Esophagus squamous epithelium (tissue), 5 donors: ENCODE measurements at regions not wholly inside any gene's neighbourhood (a gene's known extent, or its start where the extent isn't known, plus 50 kb on each side); places are given as distances from the start of the nearest gene placed in this dataset.

Experiments used
- DNase-seq: peaks from one replicate; lab custom pipeline; 2025; lab: John Stamatoyannopoulos, UW
- H3K27ac ChIP-seq, 4 donors: fragments of 200-600 bp; sonication (generic); one replicate each; pipeline ENCODE4 v1.5.1; 2016 to 2019; ENCODE audit warnings: mild to moderate bottlenecking in 1 of 4
- H3K27me3 ChIP-seq, 4 donors: fragments of 200-600 bp; sonication (generic); 1 replicate in 3 of 4; 2 replicates in 1 of 4; pipeline versions ENCODE4 v1.5.1 to v1.6.0; 2017 to 2021; ENCODE audit warnings: antibody characterized with exemption in 1 of 4
- H3K36me3 ChIP-seq, 3 donors: fragments of 200-600 bp; sonication (generic); one replicate each; pipeline ENCODE4 v1.5.1; 2016 to 2019
- H3K4me1 ChIP-seq, 3 donors: fragments of 200-600 bp; sonication (generic); one replicate each; pipeline ENCODE4 v1.5.1; 2017 to 2019
- H3K4me3 ChIP-seq, 4 donors: fragments of 200-600 bp; sonication (generic); 1 replicate in 3 of 4; 2 replicates in 1 of 4; pipeline ENCODE4 v1.5.1; 2016 to 2019; ENCODE audit warnings: mild to moderate bottlenecking in 2 of 4, moderate library complexity in 1 of 4
- H3K9me3 ChIP-seq, 3 donors: fragments of 200-600 bp; sonication (generic); one replicate each; pipeline ENCODE4 v1.5.1; 2016 to 2019
- CTCF ChIP-seq, 6 experiments: fragments of 450-650 bp in 4 of 6; fragments of 200-600 bp in 2 of 6; sonication (generic) in 2 of 6; IDR thresholded peaks; one replicate each; pipeline ENCODE4 v1.5.1; 2016 to 2019; ENCODE audit warnings: antibody characterized with exemption in 6 of 6, mild to moderate bottlenecking in 4 of 6, moderate library complexity in 4 of 6
- POLR2A ChIP-seq, 4 donors: fragments of 450-650 bp; IDR thresholded peaks; one replicate each; pipeline ENCODE4 v1.6.1; 2017; ENCODE audit warnings: antibody characterized with exemption in 4 of 4, mild to moderate bottlenecking in 4 of 4, moderate library complexity in 3 of 4
- WGBS, 2 donors: methylation state at CpG; one replicate each; pipeline ENCODE4 v1.1.5; 2018; 5-methylcytosine and 5-hydroxymethylcytosine counted together
- intact Hi-C: fragments of 100-400 bp; cut with DNase I; formaldehyde crosslinking; loops from one replicate; pipeline ENCODE4 v1.15.0; 2022
- donor health status: DM: yes; HTN: yes; CAD: no.

GRCh38 chr4:188370777-188371176 lies 231.5 kb downstream of the TRIML1 start:
- Histone ChIP-seq H3K4me1 (peaks cover 0 to 8% (median 0%) of the 10 kb centered on the region in 3 donors), H3K4me3 (no peak overlapping the region), H3K9me3 (no peaks in the 10 kb centered on the region), H3K36me3 (no peaks in the 10 kb centered on the region), H3K27ac (no peak overlapping the region), H3K27me3 (no peaks in the 10 kb centered on the region)
- WGBS, 2 donors: 45 to 60% methylated on average over 3 of the region's 3 CpGs
- DNase-seq: no peak
- intact Hi-C loops: no loop called here
- TF ChIP-seq CTCF (IDR thresholded peaks at IDR 0.05): no peak
- no peak for TF ChIP-seq POLR2A (IDR thresholded peaks at IDR 0.05)

GRCh38 chr4:188372058-188372457 lies 232.8 kb downstream of the TRIML1 start:
- TF ChIP-seq CTCF (IDR thresholded peaks at IDR 0.05): no peak
- TF ChIP-seq POLR2A (IDR thresholded peaks at IDR 0.05): no peak
- no peak for DNase-seq
- Histone ChIP-seq H3K27ac (no peak overlapping the region), H3K4me3 (no peak overlapping the region), H3K9me3 (no peaks in the 10 kb centered on the region), H3K27me3 (no peaks in the 10 kb centered on the region), H3K36me3 (no peaks in the 10 kb centered on the region), H3K4me1 (peaks cover 0 to 8% (median 0%) of the 10 kb centered on the region in 3 donors)
- 23 to 30% methylated on average over 1 of the region's 1 CpG for WGBS, 2 donors
- intact Hi-C loops: no loop called here

- no peak overlapping the region for H3K27ac ChIP-seq
- peaks cover 0 to 8% (median 0%) of the 10 kb centered on the region in 3 donors for H3K4me1 ChIP-seq
- no peaks in the 10 kb centered on the region for H3K27me3 ChIP-seq
- H3K36me3 ChIP-seq: no peaks in the 10 kb centered on the region
- WGBS, 2 donors: 44 to 46% methylated on average over 3 of the region's 3 CpGs
- intact Hi-C loops: no loop called here
- DNase-seq: no peak
- no peaks in the 10 kb centered on the region for H3K9me3 ChIP-seq
- no peak overlapping the region for H3K4me3 ChIP-seq
- TF ChIP-seq CTCF (IDR thresholded peaks at IDR 0.05): no peak
These were observed 233.6 kb downstream of the TRIML1 start for GRCh38 chr4:188372829-188373228.

- no peaks in the 10 kb centered on the region for H3K36me3 ChIP-seq
- H3K4me1 ChIP-seq: peaks cover 0 to 8% (median 0%) of the 10 kb centered on the region in 3 donors
- no peak overlapping the region for H3K27ac ChIP-seq
- no peak for TF ChIP-seq CTCF (IDR thresholded peaks at IDR 0.05)
- TF ChIP-seq POLR2A (IDR thresholded peaks at IDR 0.05): no peak
- WGBS, 2 donors: 83 to 85% methylated on average over 5 of the region's 5 CpGs
- H3K9me3 ChIP-seq: no peaks in the 10 kb centered on the region
- H3K4me3 ChIP-seq: no peak overlapping the region
- no peaks in the 10 kb centered on the region for H3K27me3 ChIP-seq
- no peak for DNase-seq
- intact Hi-C loops: no loop called here
These were observed 235.6 kb downstream of the TRIML1 start for GRCh38 chr4:188374871-188375270.

- H3K27ac ChIP-seq: no peak overlapping the region
- H3K27me3 ChIP-seq: no peaks in the 10 kb centered on the region
- 92% methylated on average over 10 of the region's 10 CpGs for WGBS, 2 donors
- no peaks in the 10 kb centered on the region for H3K9me3 ChIP-seq
- no peak overlapping the region for H3K4me3 ChIP-seq
- intact Hi-C loops: no loop called here
- H3K36me3 ChIP-seq: no peaks in the 10 kb centered on the region
- DNase-seq: no peak
- TF ChIP-seq POLR2A (IDR thresholded peaks at IDR 0.05): no peak
- no peak for TF ChIP-seq CTCF (IDR thresholded peaks at IDR 0.05)
- peaks cover 0 to 2% (median 0%) of the 10 kb centered on the region in 3 donors for H3K4me1 ChIP-seq
These were observed 238.6 kb downstream of the TRIML1 start for GRCh38 chr4:188377816-188378215.
